Tibial artery (tissue), 4 donors: ENCODE measurements at regions not wholly inside any gene's neighbourhood (a gene's known extent, or its start where the extent isn't known, plus 50 kb on each side); places are given as distances from the start of the nearest gene placed in this dataset.

Experiments
- DNase-seq, 2 donors: peaks; one replicate each; pipeline ENCODE4 v3.0.0-alpha.2; 2019
- H3K27ac ChIP-seq, 2 donors: fragments of 200-600 bp; sonication (generic) in 1 of 2; 1 replicate in 1 of 2; 2 replicates in 1 of 2; pipeline ENCODE4 v1.5.1; 2018 to 2019; ENCODE audit warnings: mild to moderate bottlenecking in 1 of 2
- H3K27me3 ChIP-seq, 2 donors: fragments of 200-600 bp; sonication (generic) in 1 of 2; one replicate each; pipeline versions ENCODE4 v1.5.1 to v1.6.0; 2016 to 2019
- H3K36me3 ChIP-seq, 3 donors: fragments of 200-600 bp; sonication (generic) in 2 of 3; one replicate each; pipeline ENCODE4 v1.5.1; 2016 to 2019; ENCODE audit warnings: mild to moderate bottlenecking in 2 of 3
- H3K4me1 ChIP-seq, 4 donors: fragments of 200-600 bp; sonication (generic) in 2 of 4; 1 replicate in 3 of 4; 2 replicates in 1 of 4; pipeline ENCODE4 v1.5.1; 2016 to 2019
- H3K4me3 ChIP-seq, 2 donors: fragments of 200-600 bp; sonication (generic) in 1 of 2; 1 replicate in 1 of 2; 2 replicates in 1 of 2; pipeline ENCODE4 v1.5.1; 2018 to 2019; ENCODE audit warnings: mild to moderate bottlenecking in 2 of 2
- H3K9me3 ChIP-seq, 3 donors: fragments of 200-600 bp; sonication (generic) in 1 of 3; one replicate each; pipeline ENCODE4 v1.5.1; 2016 to 2019
- intact Hi-C: fragments of 100-400 bp; cut with DNase I; formaldehyde crosslinking; loops from one replicate; pipeline ENCODE4 v1.15.0; 2023; ENCODE audit warnings: low total_unique reads
- TF ChIP-seq, protein P1 (sequence below), 2 experiments: fragments of 200-600 bp in 1 of 2; fragments of 450-650 bp in 1 of 2; IDR thresholded peaks; one replicate each; pipeline ENCODE4 v1.5.1; 2017 to 2019; ENCODE audit warnings: antibody characterized with exemption in 2 of 2, mild to moderate bottlenecking in 1 of 2, moderate library complexity in 1 of 2

- Histone ChIP-seq H3K36me3 (no peaks in the 10 kb centered on the region), H3K27ac (no peak overlapping the region), H3K27me3 (no peaks in the 10 kb centered on the region), H3K9me3 (no peaks in the 10 kb centered on the region), H3K4me3 (no peak overlapping the region), H3K4me1 (peaks cover 0 to 20% (median 8%) of the 10 kb centered on the region in 4 donors)
- TF ChIP-seq, protein P1, sequence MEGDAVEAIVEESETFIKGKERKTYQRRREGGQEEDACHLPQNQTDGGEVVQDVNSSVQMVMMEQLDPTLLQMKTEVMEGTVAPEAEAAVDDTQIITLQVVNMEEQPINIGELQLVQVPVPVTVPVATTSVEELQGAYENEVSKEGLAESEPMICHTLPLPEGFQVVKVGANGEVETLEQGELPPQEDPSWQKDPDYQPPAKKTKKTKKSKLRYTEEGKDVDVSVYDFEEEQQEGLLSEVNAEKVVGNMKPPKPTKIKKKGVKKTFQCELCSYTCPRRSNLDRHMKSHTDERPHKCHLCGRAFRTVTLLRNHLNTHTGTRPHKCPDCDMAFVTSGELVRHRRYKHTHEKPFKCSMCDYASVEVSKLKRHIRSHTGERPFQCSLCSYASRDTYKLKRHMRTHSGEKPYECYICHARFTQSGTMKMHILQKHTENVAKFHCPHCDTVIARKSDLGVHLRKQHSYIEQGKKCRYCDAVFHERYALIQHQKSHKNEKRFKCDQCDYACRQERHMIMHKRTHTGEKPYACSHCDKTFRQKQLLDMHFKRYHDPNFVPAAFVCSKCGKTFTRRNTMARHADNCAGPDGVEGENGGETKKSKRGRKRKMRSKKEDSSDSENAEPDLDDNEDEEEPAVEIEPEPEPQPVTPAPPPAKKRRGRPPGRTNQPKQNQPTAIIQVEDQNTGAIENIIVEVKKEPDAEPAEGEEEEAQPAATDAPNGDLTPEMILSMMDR (IDR thresholded peaks at IDR 0.05) = no peak
- DNase-seq = no peak
- intact Hi-C loops = loop anchor here (10.0 kb wide), 1 partner anchor 124 kb away; no protein-coding TSS in a partner anchor
Observed at GRCh38 chr10:91040343-91040742, 119.5 kb upstream of the ANKRD1 start.

GRCh38 chr10:91042069-91042468, 121.2 kb upstream of the ANKRD1 start:
- H3K36me3 ChIP-seq = no peaks in the 10 kb centered on the region
- intact Hi-C loops = loop anchor here (10.0 kb wide), 1 partner anchor 123 kb away; no protein-coding TSS in a partner anchor
- H3K4me1 ChIP-seq = peaks cover 0 to 19% (median 5%) of the 10 kb centered on the region in 4 donors
- no peaks in the 10 kb centered on the region for H3K27me3 ChIP-seq
- TF ChIP-seq, protein P1 (IDR thresholded peaks at IDR 0.05) = no peak
- H3K4me3 ChIP-seq = no peak overlapping the region
- H3K9me3 ChIP-seq = no peaks in the 10 kb centered on the region
- H3K27ac ChIP-seq = no peak overlapping the region
- DNase-seq = no peak

GRCh38 chr10:91043173-91043910, 122.5 kb upstream of the ANKRD1 start:
- peaks cover 0 to 27% (median 7%) of the 10 kb centered on the region in 4 donors for H3K4me1 ChIP-seq
- DNase-seq = no peak
- no peaks in the 10 kb centered on the region for H3K27me3 ChIP-seq
- H3K36me3 ChIP-seq = no peaks in the 10 kb centered on the region
- no peak overlapping the region for H3K4me3 ChIP-seq
- H3K9me3 ChIP-seq = no peaks in the 10 kb centered on the region
- TF ChIP-seq, protein P1 (IDR thresholded peaks at IDR 0.05) = peak; percentile 64 to 70
- peak overlapping the region in 1 of 2 donors; percentile 14 for H3K27ac ChIP-seq
- intact Hi-C loops = loop anchor here (1.0 to 10.0 kb wide), 2 partner anchors 121 to 209 kb away; no protein-coding TSS in a partner anchor

- Histone ChIP-seq H3K27ac (peak overlapping the region in 1 of 2 donors; percentile 58), H3K9me3 (no peaks in the 10 kb centered on the region), H3K36me3 (no peaks in the 10 kb centered on the region), H3K4me3 (no peak overlapping the region), H3K27me3 (no peaks in the 10 kb centered on the region), H3K4me1 (peaks cover 0 to 61% (median 15%) of the 10 kb centered on the region in 4 donors)
- TF ChIP-seq, protein P1 (IDR thresholded peaks at IDR 0.05) = no peak
- DNase-seq = no peak
- intact Hi-C loops = loop anchor here (10.0 kb wide), 1 partner anchor 118 kb away; no protein-coding TSS in a partner anchor
Observed at GRCh38 chr10:91046869-91047268, 126.0 kb upstream of the ANKRD1 start.

DNA sequence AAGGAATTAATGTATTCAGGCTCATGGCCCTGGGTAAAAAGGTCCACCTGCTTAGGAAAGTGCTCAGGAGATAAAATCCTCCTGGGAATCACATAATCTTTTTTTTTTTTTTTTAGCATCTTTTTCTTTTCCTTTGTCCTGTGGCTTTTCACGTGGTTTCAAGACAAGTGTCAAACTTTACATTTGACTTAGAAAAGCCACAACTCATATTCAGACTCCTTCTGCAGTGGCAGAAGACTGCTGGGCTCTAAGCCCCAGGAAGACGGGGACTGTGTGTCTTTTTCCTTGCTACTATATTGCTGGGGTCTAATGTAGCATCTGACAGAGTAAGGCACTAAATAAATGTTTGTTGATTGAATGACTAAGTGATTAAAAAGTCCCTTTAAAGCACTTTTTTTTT, 127.5 kb upstream of the ANKRD1 start:
- no peak for DNase-seq
- no peaks in the 10 kb centered on the region for H3K27me3 ChIP-seq
- TF ChIP-seq, protein P1 (IDR thresholded peaks at IDR 0.05) = no peak
- no peak overlapping the region for H3K4me3 ChIP-seq
- no peaks in the 10 kb centered on the region for H3K36me3 ChIP-seq
- H3K4me1 ChIP-seq = peaks cover 0 to 60% (median 15%) of the 10 kb centered on the region in 4 donors
- H3K27ac ChIP-seq = peak overlapping the region in 1 of 2 donors; percentile 58
- intact Hi-C loops = loop anchor here (10.0 kb wide), 1 partner anchor 116 kb away; no protein-coding TSS in a partner anchor
- H3K9me3 ChIP-seq = no peaks in the 10 kb centered on the region
